Eye (tissue), 1 donor: ENCODE measurements at regions not wholly inside any gene's neighbourhood (a gene's known extent, or its start where the extent isn't known, plus 50 kb on each side); places are given as distances from the start of the nearest gene placed in this dataset.

Experiments used
- DNase-seq: peaks from one replicate; pipeline ENCODE4 v3.0.0-alpha.2; 2015

- no peak for DNase-seq
Observed at GRCh38 chr6:18674346-18674745, 287.2 kb downstream of the RNF144B start.

DNA sequence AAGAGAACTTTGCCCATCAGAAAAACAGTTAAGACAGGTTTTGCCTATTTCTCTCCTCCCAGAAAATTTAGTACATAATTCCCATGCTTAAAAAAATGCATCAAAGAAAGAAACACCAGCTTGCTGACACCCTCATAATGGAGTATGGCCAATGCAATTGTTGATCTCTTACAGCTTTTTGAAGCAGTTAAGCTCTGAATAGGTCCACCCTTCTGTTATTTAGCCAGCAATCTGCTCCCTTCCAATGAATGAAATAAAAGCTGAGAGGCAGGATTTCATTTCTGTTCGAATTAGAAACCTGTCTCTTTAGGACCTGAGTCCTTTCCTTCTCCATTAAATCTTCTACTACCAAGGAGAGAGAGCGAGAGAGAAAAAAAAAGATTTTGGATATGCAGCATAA lies 288.7 kb downstream of the RNF144B start:
- DNase-seq: no peak

DNA sequence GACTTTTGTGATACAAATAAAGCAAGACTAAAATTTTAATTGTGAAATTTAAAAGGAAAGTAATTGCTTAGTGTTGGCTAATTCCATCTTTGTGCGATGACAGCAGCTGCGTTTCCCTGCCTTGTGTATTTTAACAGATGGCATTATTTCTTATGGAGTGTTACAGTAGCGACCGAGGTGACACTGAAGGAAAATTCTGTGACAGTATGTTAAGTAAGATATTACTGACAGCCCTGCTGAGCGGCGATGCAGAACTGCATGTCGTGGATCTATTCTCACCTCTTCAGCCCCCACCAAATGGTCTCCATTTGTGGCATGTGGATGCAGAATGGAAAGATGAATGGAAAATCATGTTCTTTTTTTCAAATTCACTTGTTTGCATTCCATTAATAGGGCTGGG lies 289.4 kb downstream of the RNF144B start:
- no peak for DNase-seq

DNA sequence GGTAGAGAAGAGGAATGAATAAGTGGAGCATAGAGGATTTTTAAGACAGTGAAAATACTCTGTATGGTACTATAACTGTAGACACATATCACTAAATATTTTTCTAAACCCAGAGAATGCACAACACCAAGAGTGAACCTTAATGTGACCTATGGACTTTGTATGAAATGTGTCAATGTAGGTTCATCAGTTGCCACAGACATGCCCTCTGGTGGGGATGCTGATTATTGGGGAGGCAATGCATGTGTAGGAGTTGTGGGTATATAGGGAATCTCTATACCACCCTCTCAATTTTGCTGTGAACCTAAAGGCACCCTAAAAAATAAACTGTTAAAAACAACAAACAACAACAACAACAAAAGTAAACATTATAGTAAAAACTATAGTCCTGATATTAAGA lies 293.7 kb downstream of the RNF144B start:
- DNase-seq: no peak

DNA sequence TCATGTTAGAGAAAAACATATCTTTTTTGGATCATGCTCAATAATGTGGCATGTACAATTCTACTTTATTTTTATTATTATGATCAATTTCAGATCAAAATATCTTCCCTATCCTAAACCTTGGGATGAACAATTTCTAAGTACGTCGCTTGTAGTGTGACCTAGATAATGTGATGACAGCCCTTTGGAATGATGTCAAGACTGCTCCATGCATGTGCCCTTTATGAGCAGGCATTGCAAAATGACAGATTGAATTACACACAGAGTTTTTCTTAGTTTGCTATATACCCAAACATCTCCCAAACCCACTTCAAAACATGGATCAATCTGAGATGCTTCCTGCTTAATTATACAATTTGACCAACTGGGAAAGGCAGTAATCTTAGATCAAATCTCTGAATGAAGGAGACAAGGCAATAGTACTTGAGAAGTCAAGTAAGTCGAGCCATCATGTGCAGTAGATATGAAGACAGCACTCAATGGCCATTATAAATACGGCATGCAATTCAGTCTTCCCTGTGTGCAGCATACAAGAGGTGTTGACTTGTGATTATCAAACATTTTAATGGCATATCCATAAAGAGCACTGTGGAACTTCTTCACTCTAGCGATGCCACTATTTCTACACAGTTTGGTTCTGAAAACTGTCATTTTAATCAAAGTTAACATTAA lies 294.8 kb downstream of the RNF144B start:
- DNase-seq: peak; percentile 15

- DNase-seq: no peak
Observed at GRCh38 chr6:18684343-18684742, 297.2 kb downstream of the RNF144B start.

GRCh38 chr6:18692929-18693685 lies 306.0 kb downstream of the RNF144B start:
- peak; percentile 24 for DNase-seq

DNA sequence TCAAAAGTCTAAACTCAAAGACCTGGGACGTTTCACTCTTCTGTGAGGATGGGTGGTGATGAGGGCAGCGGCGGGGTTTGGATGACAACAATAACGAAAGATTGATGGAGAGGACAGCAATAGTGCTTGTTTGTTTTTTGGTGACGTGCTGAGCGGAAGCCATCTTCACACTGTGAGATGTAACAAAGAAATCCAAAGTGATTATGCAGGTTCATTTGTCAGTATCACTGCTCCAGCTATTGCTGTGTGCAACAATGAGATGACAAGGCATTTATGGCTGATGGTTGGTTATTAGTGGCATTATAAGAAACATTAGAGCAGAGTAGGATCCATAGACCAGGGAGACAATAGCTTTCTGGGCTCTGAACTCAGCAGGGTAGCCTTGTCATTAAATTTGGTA lies 306.7 kb downstream of the RNF144B start:
- DNase-seq: peak; percentile 66

DNA sequence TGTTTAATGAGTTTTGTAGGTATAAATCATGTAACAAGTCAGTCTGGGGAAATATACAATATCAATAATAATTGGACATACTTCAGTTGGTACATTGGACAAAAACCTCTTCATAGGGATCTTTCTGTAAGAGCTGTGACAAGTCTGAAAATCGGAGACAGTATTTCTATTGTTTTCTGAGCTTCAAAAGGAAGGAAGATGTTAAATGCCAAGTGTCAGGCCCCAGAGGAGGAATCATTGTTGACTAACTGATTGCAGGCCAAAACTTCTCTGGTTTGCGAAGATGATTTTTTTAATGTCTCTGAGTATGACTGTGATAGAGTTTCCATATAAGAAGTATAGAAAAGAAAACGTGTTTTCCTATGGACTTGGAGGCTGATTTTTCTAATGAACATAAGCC lies 316.4 kb downstream of the RNF144B start:
- DNase-seq: no peak

DNA sequence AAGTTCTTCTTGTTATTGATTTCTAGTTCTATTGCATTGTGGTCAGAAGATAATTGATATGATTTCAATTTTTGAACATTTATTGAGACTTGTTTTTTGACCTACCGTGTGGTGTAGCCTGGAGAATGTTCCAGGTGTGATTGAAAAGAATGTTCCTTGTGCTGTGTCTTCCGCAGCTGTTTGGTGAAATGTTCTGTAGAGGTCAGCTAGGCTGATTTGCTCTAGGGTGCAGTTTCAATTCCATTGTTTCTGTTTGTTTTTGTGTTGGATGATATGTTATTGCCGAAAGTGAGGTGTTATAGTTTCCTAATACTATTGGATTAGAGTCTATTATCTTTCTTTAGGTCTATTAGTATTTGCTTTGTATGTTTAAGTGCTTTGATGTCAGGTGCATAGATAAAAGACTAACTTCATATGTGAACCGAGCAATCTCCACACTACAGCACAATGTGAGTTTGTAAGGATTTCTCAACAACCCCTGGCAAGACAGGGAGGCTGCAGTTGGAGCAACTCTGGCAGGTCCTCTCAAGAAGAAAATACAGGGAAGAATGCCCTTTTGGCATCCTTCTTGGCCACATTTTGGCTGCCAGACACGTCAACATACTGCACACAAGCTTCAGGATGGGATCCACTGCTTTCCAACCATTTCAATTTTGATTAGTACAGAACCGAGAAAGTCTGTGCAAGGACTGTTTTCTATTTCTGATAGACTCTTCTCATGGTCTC lies 320.7 kb downstream of the RNF144B start:
- DNase-seq: no peak

GRCh38 chr6:18712595-18712994 lies 325.4 kb downstream of the RNF144B start:
- DNase-seq: peak; percentile 21

DNA sequence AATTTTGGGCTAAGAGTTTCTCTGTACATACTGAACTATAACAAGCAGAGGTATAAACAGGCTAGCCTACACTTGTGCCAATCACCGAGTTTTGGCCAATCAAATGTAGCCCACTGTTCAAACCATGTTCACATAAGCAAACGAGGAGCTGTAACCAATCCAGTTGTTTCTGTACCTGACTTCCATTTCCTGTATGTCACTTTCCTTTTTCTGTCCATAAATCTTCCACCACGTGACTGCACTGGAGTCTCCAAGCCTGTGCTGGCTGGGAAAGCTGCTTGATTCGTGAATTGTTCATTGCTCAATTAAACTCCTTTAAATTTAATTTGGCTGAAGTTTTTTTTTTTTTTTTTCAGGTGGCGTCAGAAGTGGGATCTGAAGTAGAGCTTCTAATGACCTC lies 332.9 kb downstream of the RNF144B start:
- no peak for DNase-seq

DNA sequence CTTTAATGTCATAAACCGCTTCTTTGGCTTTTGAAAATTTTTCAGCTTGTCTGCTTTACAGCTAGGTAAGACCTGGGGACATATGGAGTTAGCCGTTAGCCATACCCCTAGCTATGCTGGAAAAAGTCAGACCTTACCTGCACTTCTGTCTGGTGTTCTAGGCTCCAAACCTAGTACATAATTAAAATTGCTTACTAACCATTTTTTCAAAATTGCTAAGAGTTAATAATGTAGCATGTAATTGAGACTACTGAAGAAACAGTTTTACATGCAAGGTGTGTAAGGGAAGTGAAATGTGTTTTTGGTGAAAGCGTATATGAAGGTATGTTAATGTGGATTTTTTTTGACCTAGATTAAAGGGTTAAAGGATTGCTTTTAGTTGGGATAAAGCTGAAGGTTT lies 336.9 kb downstream of the RNF144B start:
- no peak for DNase-seq

DNA sequence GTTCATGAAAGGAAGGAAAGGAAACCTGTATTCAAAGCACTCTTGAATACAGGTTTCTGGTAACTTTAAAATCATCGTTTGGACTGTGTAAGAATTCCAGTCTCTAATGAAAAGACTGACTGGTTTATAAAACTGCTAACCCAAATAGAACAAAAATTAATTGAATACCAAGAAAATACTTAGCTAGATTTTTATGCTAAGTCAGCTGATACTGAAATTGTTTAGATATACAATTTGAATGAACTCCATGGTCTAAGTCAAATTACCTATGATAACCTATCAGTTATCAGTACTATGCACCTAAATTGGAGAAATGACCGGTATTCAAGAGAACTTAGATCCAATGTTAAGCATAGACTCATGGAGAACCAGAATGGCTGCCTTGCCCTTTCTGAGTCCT lies 338.3 kb downstream of the RNF144B start:
- no peak for DNase-seq

DNA sequence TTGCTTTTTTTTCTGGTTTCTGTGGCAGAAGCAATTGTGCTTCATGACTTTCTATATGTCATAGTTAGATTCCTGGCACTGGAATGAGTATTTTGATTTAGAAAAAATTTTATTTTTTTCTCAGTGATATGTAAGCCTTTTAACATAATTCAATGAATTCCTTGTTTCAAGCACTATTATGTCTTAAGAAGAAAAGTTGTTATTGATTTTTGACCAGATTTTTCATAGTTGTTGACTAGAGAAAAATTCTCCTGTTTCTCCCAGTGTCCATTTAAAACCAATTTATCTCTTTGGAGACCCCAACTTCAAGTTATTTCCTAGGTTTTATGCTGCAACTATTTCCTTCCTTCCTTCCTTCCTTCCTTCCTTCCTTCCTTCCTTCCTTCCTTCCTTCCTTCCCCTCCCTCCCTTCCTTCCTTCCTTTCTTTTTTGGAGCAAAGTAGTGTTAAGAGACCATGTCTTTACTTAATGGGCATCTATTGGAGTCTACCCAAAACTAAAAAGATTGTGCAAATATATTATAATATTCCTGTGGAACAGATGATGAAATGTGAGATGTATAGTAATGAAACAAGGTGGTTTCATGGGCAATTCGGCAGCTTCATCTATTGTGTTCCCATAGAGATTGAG lies 346.9 kb downstream of the RNF144B start:
- DNase-seq: no peak

DNA sequence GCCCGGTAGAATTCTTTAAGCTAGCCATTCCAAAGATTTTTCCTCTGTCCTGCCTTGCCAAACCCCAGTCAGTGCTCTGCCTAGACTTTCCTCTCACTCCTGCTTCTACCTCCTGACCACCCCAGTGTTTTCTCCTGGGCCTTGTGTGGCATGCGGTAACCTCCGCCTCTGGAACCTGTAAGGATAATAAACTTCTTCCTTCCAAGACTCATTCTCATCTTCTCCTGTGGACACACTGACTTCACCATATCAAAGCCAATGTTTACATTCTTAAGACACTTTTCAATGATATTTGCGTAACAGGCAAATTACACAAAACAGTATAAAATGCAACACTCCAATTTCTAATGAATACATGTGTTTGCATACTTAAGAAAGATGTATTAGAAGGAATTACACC lies 354.6 kb downstream of the RNF144B start:
- no peak for DNase-seq

DNA sequence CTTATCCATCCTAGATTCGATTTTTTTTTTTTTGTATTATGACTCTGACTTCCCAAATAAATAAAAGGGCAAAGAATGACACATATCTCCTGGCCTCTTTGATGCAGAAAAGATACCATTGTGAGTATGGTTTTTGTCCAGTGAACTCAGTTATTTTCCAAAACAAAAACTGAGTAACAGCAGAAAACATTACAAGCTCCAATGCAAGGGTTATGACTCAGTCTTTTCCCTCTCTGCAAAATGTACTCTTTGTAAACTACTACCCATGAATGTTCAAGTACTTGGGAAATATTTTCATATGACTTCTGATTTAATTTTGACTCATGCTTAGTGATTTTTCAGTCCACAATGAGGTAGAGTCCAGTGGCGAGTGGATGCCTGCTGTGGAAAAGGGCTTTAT lies 355.3 kb downstream of the RNF144B start:
- no peak for DNase-seq

DNA sequence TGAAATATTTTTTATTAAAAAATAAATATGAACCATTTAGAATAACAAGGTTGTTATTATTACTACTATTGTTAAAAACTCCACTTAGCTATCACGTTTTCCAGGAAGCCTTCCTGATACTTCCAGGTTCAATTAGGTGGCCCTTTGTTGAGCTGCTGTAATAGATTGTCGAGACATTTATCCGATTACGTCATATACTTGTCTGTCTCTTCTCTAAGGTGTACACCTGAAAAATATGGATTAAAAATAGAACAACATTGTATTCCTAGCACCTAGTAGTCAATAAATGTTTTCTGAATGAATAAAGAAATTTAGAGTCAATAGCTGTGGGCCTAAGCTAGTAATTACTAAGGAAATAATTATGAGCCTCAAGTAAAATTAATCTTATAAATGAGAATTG lies 359.6 kb downstream of the RNF144B start:
- no peak for DNase-seq

GRCh38 chr6:18748314-18748713 lies 361.2 kb downstream of the RNF144B start:
- DNase-seq: no peak

DNA sequence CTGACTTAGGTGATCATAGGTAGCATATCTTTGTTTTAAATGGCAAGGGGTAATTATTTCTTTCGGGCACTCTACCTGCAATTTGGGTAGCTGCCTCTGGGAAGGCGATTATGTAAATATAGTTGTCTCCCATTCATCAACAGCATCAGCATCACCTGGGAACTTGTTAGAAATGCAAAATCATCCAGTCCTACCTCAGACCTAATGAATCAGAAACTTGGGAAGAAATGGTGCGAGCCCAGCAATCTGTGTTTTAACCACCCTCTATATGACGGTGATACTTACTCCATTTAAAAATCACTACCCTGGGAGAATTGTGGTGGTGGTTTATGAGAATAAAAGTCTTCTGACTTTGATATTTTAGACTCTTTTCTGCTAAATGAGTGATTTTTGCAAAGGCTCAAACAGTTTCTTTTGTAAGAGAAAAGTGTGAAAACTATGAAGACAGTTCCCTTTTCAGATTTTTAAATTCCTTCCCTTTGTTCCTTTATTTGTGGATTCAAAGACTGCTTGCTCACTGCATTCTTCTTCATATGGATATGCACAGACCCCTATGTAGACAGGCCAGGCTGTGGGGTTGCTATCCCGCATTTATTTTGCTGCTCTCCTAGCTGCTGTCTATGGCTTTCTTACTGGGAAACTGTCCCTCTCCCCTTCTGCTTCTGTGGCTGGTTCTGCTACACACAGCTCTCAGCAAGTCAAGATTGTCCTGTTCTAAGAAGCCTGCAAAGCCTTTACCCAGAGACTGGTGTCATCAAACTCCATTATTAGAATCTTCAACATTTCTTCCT lies 365.3 kb downstream of the RNF144B start:
- no peak for DNase-seq

GRCh38 chr6:18753076-18753475 lies 365.9 kb downstream of the RNF144B start:
- DNase-seq: peak; percentile 81

DNA sequence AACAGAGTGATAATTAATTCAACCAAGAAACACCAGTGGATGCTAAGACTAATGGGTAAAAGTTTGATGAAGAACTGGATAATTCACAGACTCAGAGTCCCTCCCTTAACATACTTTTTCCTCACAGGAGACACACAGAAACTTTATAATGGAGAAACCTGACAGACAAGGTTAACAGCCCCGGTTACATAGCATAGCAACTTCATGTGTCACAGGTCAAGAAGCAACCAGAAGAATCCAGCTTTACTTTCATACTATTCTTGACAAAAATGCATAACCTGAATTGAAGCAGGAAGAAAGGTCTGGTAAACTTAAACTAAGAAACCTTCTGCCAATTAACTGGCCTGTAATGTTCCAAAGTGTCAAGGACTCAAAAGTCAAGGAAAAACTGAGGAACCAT lies 375.9 kb downstream of the RNF144B start:
- no peak for DNase-seq

DNA sequence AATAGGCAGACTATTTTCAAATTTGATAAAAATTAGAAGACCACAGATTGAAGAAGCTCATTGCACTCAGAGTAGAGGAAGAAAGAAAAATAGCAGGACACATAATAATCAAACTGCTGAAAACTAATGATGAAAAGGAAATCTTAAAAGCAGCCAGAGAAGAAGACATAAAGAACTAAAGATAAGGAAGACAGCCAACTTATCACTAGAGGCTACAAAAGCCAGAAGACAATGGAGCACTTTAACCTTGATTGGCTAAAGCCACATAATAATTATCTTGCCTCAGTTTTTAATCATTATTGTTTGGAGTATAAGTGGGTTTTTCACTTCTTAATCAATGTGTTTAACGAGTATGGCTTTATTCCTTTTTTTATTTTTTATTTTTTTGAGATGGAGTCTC lies 397.6 kb downstream of the RNF144B start:
- no peak for DNase-seq
